GM12872 (cell line): ENCODE measurements at regions not wholly inside any gene's neighbourhood (a gene's known extent, or its start where the extent isn't known, plus 50 kb on each side); places are given as distances from the start of the nearest gene placed in this dataset.

Experiments used
- TF ChIP-seq, protein P1 (sequence below): IDR thresholded peaks from 3 replicates; pipeline ENCODE4 v1.5.1; 2011; ENCODE audit warnings: low read depth, mild to moderate bottlenecking, low read length, moderate library complexity; ENCODE audit not compliant: insufficient read depth

- TF ChIP-seq, protein P1, sequence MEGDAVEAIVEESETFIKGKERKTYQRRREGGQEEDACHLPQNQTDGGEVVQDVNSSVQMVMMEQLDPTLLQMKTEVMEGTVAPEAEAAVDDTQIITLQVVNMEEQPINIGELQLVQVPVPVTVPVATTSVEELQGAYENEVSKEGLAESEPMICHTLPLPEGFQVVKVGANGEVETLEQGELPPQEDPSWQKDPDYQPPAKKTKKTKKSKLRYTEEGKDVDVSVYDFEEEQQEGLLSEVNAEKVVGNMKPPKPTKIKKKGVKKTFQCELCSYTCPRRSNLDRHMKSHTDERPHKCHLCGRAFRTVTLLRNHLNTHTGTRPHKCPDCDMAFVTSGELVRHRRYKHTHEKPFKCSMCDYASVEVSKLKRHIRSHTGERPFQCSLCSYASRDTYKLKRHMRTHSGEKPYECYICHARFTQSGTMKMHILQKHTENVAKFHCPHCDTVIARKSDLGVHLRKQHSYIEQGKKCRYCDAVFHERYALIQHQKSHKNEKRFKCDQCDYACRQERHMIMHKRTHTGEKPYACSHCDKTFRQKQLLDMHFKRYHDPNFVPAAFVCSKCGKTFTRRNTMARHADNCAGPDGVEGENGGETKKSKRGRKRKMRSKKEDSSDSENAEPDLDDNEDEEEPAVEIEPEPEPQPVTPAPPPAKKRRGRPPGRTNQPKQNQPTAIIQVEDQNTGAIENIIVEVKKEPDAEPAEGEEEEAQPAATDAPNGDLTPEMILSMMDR: no peak
Observed at GRCh38 chr9:135269912-135270830, 182.7 kb downstream of the OLFM1 start.

DNA sequence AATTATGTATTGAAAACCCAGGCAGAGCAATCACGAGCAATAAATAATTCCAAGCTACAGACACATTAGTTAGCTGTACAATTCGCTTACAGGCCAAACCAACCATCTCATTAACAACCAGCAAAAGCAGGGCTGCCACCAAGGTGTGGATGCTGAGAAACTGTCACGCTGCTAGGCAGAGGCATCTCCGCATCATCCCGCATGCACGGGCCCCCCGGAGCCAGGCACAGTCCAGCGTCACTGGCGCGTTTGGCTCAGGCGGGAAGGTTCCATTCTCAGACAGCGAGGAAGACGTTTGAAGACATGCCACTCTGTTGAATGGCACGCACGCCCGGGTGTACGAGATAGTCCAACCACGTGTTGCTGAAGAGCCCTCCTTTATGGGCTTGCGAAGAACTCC, 184.0 kb downstream of the OLFM1 start:
- TF ChIP-seq, protein P1: no peak

GRCh38 chr9:135272608-135273007, 185.1 kb downstream of the OLFM1 start:
- TF ChIP-seq, protein P1: no peak

- TF ChIP-seq, protein P1: no peak
Observed at GRCh38 chr9:135273008-135273407, 185.5 kb downstream of the OLFM1 start.

DNA sequence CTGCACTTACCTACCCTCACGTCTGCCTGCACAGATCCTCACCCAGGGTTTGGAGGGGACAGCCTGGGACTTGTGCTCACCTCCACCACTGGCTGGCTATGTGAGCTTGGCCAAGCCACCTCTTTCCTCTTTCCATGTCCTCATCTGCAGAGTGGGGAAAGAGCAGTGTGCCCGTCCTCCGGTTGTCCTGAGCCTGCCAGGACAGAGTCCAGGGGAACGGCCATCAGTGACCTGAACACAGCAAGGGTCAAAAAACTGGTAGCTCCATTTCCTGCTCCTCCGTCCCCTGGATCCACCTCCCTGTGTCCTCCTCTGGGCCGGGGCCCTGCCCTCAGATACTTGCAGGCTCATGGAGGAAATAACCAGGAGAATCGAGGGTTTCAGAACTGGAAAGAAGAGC, 187.7 kb downstream of the OLFM1 start:
- TF ChIP-seq, protein P1: no peak

- TF ChIP-seq, protein P1: no peak
Observed at GRCh38 chr9:135275571-135276289, 188.3 kb downstream of the OLFM1 start.
